Left ventricle myocardium superior (tissue), 1 donor: ENCODE measurements at regions not wholly inside any gene's neighbourhood (a gene's known extent, or its start where the extent isn't known, plus 50 kb on each side); places are given as distances from the start of the nearest gene placed in this dataset.

Source experiments
- ATAC-seq: fragments of 200-7000 bp; cut with Tn5 transposase; one replicate; pipeline ENCODE4 v1.9.1; 2020; ENCODE audit warnings: mild to moderate bottlenecking, moderate library complexity
- DNase-seq: peaks from one replicate; pipeline ENCODE4 v3.0.0-alpha.2; 2020
- intact Hi-C: fragments of 100-400 bp; cut with micrococcal nuclease; formaldehyde crosslinking; loops from one replicate; pipeline ENCODE4 v1.11.0; 2022
- donor health status: DM: no; HTN: yes; CAD: no; lungs with severe emphysema.

DNA sequence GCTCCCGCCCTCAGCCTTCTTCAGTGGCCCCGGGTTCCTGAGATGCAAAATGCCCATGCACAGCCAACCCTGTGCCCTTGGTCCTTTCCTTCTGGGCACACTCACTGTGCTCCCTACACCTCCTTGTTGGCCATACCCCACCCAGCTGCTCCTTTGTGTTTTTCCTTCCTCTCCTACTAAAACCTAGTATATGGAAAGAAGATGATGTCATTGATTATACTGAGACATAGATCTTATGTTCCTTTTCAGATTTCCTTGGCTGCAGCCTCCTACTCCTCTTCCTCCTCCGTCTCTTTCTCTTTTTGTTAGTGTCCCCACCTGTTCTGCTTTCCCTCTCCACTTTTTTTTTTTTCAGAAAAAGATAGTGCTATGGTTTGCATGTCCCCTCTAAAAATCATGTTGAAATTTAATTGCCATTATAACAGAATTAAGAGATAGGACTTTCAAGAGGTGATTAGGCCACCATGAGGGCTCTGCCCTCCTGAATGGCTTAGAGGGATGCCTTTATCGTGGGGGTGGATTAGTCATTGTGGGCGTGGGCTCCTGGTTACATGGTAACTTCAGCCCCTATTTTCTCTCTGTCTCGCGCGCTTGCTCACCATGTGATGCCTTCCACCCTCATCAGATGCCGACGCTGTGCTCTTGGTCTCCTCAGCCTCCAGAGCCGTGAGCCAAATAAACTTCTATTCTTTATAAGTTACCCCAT is 254.9 kb upstream of the GATB start:
- intact Hi-C loops = no loop called here
- ATAC-seq = no peak
- DNase-seq = no peak

DNA sequence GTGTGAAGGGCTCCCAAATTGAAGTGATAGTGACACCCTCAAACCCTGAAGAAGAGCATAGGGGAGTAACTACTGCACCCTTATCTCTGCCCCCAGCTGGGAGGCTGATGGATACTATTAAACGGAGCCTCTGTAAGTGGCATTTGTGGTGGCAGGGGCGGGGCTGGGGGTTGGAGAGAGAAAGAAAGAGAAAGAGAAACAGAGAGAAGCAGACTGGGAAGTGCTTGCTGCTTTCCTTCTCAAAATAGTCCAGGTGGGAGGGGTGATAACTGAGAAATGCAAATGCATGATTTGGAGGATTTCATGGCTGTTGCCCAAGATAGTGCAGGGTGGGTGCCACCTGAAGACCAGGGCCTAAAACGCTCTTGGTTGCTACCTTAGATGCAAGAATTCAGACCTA is 253.5 kb upstream of the GATB start:
- DNase-seq = no peak
- intact Hi-C loops = no loop called here
- ATAC-seq = no peak

DNA sequence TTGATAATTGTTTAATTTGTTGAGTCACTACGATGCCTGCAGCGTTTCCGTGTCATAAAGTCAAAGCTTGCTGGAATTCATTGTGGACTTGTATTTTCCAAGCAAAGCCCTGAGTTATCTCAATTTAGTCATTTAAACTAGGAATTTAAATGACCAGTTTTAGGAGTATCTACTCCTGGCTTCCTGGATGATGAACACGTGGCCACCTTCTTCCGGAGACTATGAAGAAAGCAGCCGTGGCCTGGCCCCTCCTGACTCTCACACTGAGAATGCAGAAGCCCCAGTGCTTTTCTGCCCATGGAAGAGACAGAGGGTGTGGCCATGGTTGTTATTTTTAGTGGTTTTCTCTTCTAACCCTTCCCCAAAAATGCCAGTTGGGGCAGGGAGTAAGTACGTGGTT is 250.7 kb upstream of the GATB start:
- DNase-seq (no peak), ATAC-seq (no peak)
- intact Hi-C loops = no loop called here

DNA sequence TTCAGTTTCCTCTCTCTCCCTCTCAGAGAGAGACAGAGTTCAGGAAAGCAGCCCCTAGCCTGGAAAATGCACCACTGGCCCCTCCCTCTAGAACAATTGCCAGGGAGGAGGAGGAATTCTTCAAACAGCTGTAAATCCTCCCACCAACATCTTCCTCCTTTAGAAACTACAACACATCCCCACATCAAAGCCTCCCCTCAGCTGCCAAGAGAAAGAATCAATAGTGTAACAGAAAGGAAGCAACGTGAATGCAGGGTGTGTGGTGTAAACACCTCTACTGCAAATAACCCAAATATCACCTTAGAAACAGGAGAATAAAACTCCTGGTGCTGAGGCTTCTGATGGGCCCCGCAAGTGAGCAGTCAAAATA is 249.9 kb upstream of the GATB start:
- no peak for ATAC-seq
- no peak for DNase-seq
- intact Hi-C loops = no loop called here

DNA sequence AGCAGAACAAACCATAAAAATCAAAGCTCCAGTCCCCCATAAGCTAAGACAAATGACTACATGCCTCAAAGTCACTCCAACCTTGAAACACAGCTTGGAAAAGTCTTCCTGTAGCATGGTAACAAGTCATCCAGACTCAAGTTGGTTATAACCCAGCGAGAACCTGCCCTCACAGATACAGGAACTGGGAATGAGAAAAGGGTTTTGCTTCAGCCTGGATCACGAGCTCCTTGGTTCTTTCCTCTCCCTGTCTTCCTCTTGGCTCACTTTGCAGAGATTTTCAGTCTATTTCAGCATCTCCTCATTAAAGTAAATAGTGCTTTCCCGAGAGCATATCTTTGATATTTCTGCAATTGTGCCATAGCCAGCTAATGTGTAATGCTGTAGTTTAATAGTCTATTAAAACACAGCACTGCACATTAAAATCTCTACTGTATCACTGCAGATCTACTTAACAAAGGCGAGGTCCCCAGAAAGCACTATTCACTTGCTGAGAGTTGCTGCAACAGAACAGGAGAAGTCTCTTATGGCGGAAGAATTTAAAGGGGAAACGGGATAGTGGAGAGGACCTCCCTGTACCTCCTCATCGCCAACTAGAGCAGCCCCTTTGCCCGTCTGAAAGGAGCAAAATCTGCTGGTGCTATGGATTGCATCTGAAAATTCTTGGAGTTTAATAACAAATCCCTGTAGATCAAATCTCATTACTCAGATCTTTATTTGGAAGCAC is 249.3 kb upstream of the GATB start:
- DNase-seq (no peak), ATAC-seq (no peak)
- intact Hi-C loops = no loop called here

DNA sequence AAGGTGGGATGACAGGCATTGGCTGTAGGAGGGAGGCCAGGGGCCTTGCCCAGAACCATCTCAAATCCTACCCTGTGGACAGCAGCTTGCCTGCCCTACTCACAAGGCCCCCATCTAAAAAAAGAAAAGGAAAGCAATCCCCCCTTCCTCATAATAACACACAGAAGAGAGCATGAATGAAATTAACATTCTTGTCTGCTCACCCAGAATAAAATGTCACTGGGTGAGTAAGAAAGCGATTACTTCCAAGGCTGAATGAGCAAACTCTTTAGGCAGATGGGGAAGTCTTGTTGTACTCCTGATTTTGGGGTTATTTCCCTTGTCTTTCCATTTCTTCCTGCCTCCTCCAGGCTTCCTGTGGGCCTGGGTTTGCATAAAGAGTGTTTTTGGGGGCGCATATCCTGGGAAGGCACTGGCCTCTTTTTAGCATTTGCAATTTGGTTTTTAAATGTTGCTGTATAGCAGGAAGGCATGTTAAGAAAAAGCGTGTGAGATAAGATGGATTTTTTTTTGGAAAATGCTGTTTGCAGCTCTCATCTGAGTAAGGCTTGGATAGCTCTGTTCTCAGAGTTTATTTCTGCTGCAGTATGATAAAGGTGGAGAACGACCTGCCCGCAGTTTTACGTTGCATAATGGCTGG is 248.3 kb upstream of the GATB start:
- no peak for ATAC-seq
- intact Hi-C loops = no loop called here
- no peak for DNase-seq

DNA sequence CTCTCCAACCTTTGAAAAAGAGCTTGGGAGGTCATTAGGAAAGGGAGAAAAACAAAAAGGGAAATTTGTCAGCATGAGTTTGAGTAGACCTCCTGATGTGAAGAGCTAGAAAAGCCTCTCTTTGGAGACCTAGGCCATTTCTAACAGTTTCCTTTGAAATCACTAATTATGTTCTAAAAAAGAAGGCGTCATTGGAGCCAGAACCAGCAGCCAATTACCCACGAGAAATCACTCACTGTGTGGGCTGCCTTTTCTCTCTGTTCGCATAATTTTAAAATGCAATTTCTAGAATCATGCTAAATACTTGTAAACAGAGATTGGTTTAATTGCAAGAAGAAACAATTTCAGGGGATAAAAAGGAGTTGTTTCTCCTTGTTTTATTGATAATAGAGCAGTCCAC is 246.3 kb upstream of the GATB start:
- ATAC-seq = no peak
- no peak for DNase-seq
- intact Hi-C loops = no loop called here

DNA sequence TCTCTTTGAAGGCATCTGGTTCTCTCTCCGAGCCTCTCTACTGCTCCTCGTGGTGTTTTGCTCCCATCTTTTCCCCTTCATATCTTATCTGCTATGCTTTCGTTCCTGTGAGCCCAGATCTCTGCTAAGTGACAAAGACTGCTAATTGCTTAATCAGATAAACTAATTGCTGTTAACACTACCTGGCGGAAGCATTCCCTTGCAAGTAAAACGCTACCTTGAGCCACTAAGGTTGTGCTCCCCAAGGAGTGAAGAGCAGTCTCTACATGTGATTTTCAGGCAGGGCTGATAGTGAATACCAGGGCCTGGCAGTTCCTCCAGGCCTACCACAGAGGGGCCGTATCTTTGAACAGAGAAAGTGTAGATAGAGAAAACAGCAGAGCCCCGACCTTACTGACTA is 244.0 kb upstream of the GATB start:
- DNase-seq (no peak), ATAC-seq (no peak)
- intact Hi-C loops = no loop called here

DNA sequence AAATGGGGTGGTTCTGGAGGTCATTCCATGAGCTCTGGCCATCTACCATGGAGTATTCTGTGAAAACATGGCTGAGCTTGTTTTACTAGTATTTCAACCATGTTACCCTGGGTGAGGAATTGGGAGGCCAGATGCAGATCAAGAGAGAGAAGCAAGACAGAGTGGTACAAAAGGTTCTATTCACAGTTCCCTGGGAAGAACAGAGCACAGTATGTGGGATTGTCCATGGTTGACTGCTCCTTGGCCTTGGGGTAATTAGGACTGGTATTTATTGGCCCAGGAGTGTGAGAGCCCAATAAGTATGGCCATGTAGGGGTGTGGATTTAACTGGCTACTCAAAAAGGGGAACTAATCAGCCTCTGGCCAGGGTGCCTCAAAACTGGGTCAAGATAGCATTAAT is 239.7 kb upstream of the GATB start:
- ATAC-seq (no peak), DNase-seq (no peak)
- intact Hi-C loops = no loop called here

DNA sequence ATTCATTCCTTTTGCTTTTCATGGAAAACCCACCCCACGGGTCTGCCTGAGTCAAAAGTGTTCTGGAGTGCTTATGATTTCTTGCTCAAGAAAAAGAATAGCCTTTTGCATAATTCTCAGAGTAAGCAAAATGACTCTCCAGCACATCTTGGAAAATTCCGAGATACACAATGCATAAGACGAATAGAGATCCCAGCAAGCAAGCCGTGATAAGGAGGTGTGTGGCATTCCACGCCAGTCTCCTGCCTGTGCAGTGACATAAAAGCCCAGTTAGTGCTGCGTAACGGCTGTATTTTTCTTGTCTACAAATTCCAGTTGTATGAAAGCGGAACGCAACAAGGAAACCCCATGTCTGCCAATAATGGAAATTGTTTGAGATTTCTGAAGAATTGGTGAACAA is 237.9 kb upstream of the GATB start:
- intact Hi-C loops = no loop called here
- ATAC-seq (peak; percentile 63), DNase-seq (no peak)

DNA sequence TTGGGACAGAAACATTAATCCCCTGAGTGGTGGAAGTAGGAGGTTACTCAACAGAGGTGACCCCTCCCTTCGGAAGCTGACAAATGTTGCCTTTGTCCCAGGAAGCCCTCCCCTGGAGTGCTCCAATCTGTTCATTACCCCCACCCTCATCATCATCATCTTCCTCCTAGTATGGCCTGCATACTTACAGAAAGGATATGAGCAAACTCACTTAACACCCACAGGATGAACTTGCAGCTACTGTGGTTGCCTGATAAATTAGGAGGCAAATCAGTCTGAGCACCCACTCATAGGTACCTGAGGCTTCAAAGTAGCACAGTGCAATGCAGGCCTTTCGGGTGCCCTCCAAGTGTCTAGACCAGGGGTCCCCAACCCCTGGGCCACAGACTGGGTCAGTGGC is 236.7 kb upstream of the GATB start:
- ATAC-seq (no peak), DNase-seq (no peak)
- intact Hi-C loops = no loop called here

DNA sequence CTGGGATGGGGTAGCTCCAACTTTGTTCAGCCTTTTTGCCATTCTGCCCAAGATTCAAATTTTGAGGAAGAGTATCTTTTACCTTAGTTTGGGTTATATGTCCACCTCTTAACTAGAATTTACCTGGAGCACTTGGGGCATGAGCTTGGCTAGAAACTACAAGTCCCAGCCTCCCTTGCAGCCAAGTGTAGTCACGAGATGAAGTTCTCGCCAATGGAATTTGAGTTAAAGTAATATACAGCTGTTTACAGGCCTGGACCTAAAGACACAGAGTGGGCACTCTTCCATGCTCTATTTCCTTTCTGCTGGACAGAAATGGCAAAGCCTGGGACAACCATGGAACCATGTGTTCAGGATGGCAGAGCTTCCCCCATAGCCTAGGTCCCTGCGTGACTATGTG is 233.6 kb upstream of the GATB start:
- no peak for ATAC-seq
- intact Hi-C loops = no loop called here
- DNase-seq = no peak

DNA sequence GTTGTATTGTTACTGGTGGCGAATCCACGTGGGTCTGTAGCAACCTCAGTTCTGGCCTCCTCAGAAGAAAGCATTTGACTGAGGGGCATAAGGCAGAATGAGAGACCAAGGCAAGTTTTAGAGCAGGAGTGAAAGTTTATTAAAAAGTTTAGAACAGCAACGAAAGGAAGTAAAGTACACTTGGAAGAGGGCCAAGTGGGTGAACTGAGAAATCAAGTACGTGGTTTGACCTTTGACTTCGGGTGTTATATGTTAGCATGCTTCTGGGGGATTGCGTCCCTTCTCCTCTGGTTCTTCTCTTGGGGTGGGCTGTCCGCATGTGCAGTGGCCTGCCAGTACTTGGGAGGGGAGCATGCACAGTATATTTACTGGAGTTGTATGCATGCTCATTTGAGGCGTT is 232.7 kb upstream of the GATB start:
- ATAC-seq (no peak), DNase-seq (no peak)
- intact Hi-C loops = no loop called here

DNA sequence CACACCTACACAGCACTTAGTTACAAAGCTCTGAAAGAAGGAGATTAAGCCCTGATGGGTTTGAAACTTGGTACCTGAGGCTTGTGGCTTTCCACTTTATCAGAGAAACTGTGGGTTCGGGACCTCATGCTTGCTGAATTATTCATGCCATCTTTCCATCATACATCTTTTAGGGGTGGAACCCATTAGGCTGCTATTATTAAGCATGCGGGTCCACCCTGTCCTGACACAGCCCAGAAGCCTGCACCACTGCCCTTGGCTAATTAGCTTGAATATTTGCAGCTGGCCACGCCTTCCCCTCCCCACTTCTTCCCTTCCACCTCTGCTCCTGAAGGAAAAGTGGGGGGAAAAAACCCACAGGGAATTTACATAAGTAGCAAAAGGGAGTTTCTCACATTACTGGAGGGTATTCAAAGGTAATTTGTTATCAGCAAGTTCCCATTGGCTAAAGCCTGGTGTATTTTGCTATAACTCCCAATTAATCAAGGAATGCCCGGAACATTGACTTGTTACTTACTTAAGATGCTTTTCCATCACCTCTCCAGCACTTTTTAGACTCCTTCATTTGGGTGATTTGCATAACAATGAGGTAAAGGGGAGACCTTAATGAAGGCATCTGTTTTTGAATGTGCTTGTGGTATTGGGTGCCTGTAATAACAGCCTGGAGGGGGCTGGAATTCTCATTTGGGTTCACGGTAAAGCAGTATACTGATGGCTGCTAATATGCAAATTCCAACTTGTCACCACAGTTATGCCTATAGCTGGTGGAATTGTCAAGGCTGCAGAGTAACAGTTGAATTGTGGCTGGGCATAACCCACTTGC is 231.7 kb upstream of the GATB start:
- intact Hi-C loops = no loop called here
- ATAC-seq = peak; percentile 36
- no peak for DNase-seq

DNA sequence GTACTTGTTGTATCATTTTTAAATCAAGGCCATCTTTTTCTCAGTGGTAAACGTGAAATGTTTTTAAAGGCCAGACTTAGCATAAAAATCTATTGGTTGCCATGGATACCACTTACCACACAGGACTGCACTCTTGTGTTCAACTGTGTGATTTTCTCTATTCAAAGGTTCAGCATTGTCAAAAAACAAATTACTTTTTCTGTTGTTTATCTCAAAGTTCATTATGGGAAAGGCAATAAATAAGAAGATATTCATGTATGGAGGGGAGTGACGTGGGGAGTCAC is 231.0 kb upstream of the GATB start:
- no peak for ATAC-seq
- intact Hi-C loops = no loop called here
- no peak for DNase-seq

DNA sequence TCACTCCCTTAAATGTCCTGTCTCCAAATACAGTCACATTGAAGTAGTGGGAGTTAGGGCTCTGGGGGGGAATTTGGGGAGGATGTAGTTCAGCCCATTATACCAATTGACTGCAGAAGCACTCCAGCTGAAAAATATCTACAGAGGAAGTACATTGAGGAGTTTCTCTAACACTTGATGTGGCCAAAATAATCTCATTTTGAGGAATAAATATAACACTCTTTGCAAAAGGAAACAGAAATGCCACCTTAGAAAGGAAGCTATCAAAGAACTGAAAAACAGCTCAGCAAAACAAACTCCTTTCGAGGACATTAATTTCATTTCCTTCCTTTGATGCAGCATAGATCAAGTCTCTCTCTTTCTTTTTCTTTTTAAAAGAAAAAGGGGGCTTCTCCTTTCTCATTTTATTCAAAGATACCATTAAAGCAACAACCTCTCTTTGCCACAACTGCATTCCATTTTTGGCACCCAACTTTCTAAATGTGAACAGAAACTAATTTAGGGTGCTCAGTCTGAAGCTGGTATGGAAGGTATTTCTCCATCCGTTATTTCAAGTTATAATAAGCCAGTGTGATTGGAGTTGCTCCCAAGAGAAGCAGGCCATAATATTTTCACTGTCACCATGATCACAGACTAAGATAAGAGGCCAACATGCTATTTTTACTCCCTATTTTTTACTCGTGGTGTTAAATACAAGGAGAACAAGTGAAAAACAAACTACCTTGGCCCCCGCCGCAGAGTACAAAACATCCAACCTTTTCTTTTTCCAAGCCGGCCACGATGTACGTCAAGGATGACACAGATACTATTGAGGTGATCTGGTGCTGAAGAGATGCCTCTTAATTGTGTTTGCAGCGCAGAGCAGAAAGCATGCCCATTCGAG is 230.4 kb upstream of the GATB start:
- peak; percentile 26 for DNase-seq
- ATAC-seq = peak; percentile 79
- intact Hi-C loops = no loop called here

DNA sequence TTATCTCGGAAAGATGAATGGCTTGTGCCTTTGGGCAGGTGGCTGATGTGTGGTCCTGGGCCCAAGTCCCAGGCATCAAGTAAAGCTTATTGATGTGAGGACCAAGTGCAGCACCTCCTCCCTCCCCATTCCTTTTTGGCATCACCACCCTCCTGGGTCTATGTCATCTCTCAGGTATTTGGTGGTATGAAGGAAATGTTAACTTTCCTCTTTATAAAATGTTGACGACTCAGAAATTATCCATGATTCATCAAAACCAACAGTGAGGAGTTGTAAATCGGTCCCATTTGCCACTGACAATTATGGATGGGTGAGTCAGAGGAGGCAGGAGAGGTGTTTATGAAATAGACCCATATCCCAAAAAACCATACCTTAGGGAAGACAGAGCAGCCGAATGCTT is 229.4 kb upstream of the GATB start:
- no peak for DNase-seq
- intact Hi-C loops = no loop called here
- no peak for ATAC-seq

DNA sequence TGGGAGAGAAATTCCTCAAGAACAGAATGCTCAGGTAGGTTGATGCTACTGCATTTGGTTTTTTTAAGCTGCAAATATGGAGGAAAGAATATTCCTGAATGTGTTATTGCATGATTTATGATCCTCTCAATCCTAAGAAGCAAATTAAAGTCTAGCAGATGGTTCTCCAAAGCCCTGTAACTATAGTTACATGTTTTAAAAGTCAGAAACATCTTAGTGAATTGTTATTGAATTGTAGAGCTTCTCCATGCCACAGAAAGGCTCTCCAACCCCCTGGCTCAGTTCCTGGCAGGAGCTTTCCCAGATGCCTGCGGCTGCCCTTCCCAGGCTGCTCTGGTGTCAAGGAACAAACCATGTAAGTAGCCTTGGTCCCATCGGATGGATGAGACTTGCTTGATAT is 227.8 kb upstream of the GATB start:
- no peak for DNase-seq
- intact Hi-C loops = no loop called here
- no peak for ATAC-seq

DNA sequence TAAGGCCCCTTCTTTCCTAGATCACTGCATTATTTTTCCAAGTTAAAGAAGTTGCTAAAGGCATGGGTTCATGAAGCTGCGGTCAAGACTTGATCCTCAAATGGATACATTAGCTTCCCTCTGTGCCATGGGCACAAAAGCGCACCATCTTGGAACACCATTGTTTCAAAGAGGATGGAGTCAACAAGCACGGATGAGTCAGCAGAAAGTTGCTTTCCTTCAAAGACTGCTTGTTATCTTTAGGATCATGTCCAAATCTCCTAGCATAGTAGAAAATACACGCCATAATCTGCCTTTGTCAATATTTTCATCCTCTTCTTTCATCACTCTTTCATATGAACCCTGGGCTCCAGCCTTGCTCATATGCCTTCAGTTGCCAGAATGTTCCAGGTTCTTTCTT is 226.8 kb upstream of the GATB start:
- intact Hi-C loops = no loop called here
- no peak for ATAC-seq

More for the DNA sequence above, 226.8 kb upstream of the GATB start:
- no peak for DNase-seq
